PC-3 (cell line): ENCODE measurements at regions not wholly inside any gene's neighbourhood (a gene's known extent, or its start where the extent isn't known, plus 50 kb on each side); places are given as distances from the start of the nearest gene placed in this dataset.

Source experiments
- CTCF ChIP-seq: fragments of 300-600 bp; sonication (generic); conservative IDR thresholded peaks from 2 replicates; pipeline ENCODE4 v1.5.1; 2017; ENCODE audit warnings: antibody characterized with exemption, low read depth, mild to moderate bottlenecking, low read length
- EZH2phosphoT487 ChIP-seq: fragments of 300-600 bp; sonication (generic); IDR thresholded peaks from 2 replicates; pipeline ENCODE4 v1.6.1; 2018; ENCODE audit warnings: mild to moderate bottlenecking, antibody characterized with exemption, low read length, borderline replicate concordance

GRCh38 chr2:236919209-236919608 lies 166.5 kb upstream of the COPS8 start:
- TF ChIP-seq EZH2phosphoT487 = no peak
- TF ChIP-seq CTCF = no peak
